ENCODE measurements at regions not wholly inside any gene's neighbourhood (a gene's known extent, or its start where the extent isn't known, plus 50 kb on each side); places are given as distances from the start of the nearest gene placed in this dataset.

DNA sequence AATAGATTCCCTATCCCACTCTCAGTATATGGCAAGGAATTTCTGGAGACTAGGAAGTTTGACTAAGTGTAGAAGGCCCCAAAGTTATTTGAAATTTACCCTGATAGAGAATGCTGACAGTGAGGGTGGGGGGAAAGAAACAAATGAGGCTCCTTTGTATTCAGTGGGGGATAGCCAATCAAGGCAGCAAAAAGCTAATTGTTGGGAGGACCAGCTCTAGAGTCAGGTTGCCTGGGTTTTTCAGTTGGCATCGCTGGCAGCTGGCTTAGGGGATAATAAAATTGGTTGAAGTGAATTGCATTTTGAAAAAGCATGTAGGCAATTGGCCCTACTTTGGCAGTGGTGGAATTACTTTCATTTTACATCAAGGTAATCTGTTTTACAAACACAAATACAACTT, 79.4 kb upstream of the STAM2 start:
- TF ChIP-seq, protein P1, sequence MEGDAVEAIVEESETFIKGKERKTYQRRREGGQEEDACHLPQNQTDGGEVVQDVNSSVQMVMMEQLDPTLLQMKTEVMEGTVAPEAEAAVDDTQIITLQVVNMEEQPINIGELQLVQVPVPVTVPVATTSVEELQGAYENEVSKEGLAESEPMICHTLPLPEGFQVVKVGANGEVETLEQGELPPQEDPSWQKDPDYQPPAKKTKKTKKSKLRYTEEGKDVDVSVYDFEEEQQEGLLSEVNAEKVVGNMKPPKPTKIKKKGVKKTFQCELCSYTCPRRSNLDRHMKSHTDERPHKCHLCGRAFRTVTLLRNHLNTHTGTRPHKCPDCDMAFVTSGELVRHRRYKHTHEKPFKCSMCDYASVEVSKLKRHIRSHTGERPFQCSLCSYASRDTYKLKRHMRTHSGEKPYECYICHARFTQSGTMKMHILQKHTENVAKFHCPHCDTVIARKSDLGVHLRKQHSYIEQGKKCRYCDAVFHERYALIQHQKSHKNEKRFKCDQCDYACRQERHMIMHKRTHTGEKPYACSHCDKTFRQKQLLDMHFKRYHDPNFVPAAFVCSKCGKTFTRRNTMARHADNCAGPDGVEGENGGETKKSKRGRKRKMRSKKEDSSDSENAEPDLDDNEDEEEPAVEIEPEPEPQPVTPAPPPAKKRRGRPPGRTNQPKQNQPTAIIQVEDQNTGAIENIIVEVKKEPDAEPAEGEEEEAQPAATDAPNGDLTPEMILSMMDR (IDR thresholded peaks at IDR 0.05; ENCODE audit: low read depth, low read length): no peak
- TF ChIP-seq POLR2A (IDR thresholded peaks at IDR 0.05; ENCODE audit: extremely low read depth, insufficient read length) (no peak), MYC (IDR thresholded peaks at IDR 0.05; ENCODE audit: low read depth, low read length) (no peak)
- TF ChIP-seq, protein P2, sequence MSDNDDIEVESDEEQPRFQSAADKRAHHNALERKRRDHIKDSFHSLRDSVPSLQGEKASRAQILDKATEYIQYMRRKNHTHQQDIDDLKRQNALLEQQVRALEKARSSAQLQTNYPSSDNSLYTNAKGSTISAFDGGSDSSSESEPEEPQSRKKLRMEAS (IDR thresholded peaks at IDR 0.05; ENCODE audit: low read depth, low read length): no peak

Data from NB4 (cell line).